ENCODE measurements at regions not wholly inside any gene's neighbourhood (a gene's known extent, or its start where the extent isn't known, plus 50 kb on each side); places are given as distances from the start of the nearest gene placed in this dataset.

GRCh38 chr6:133752129-133752528 lies 136.8 kb upstream of the TCF21 start:
- Histone ChIP-seq H3K36me3 (no peaks in the 10 kb centered on the region), H3K4me1 (no peaks in the 10 kb centered on the region), H3K4me3 (no peak overlapping the region), H3K9me3 (no peaks in the 10 kb centered on the region), H3K27me3 (no peaks in the 10 kb centered on the region), H3K27ac (no peak overlapping the region)
- intact Hi-C loops (cut with DNase I): no loop called here
- TF ChIP-seq POLR2A (IDR thresholded peaks at IDR 0.05) (no peak), POLR2AphosphoS5 (IDR thresholded peaks at IDR 0.05) (no peak)
- DNase-seq: no peak
- 65 to 78% methylated on average over 3 of the region's 3 CpGs for WGBS, 2 donors

GRCh38 chr6:133753756-133754155 lies 135.2 kb upstream of the TCF21 start:
- Histone ChIP-seq H3K4me3 (no peak overlapping the region), H3K27me3 (no peaks in the 10 kb centered on the region), H3K9me3 (no peaks in the 10 kb centered on the region), H3K4me1 (no peaks in the 10 kb centered on the region), H3K27ac (no peak overlapping the region), H3K36me3 (no peaks in the 10 kb centered on the region)
- TF ChIP-seq CTCF (IDR thresholded peaks at IDR 0.05) (no peak), POLR2AphosphoS5 (IDR thresholded peaks at IDR 0.05) (no peak)
- intact Hi-C loops (cut with DNase I): no loop called here
- DNase-seq: no peak

GRCh38 chr6:133754298-133754697 lies 134.6 kb upstream of the TCF21 start:
- no peak overlapping the region for H3K27ac ChIP-seq
- H3K4me1 ChIP-seq: no peaks in the 10 kb centered on the region

GRCh38 chr6:133756078-133756695 lies 132.7 kb upstream of the TCF21 start:
- Histone ChIP-seq H3K36me3 (no peaks in the 10 kb centered on the region), H3K27ac (peak overlapping the region; percentile 38 to 46 (median 42)), H3K9me3 (no peaks in the 10 kb centered on the region), H3K27me3 (no peaks in the 10 kb centered on the region), H3K4me1 (no peaks in the 10 kb centered on the region), H3K4me3 (no peak overlapping the region)
- intact Hi-C loops (cut with DNase I): no loop called here
- WGBS, 2 donors: 57 to 65% methylated on average over 3 of the region's 3 CpGs
- no peak for TF ChIP-seq EP300 (IDR thresholded peaks at IDR 0.05)
- peak in 2 of 4 donors; percentile 35 to 50 for TF ChIP-seq POLR2AphosphoS5 (IDR thresholded peaks at IDR 0.05)
- no peak for DNase-seq

More at GRCh38 chr6:133754298-133754697, 134.6 kb upstream of the TCF21 start:
- 87 to 89% methylated on average over 1 of the region's 1 CpG for WGBS, 2 donors
- intact Hi-C loops (cut with DNase I): no loop called here
- no peaks in the 10 kb centered on the region for H3K36me3 ChIP-seq
- H3K4me3 ChIP-seq: no peak overlapping the region
- H3K27me3 ChIP-seq: no peaks in the 10 kb centered on the region
- TF ChIP-seq EP300 (IDR thresholded peaks at IDR 0.05): no peak
- no peak for TF ChIP-seq POLR2A (IDR thresholded peaks at IDR 0.05)
- no peak for TF ChIP-seq CTCF (IDR thresholded peaks at IDR 0.05)
- DNase-seq: no peak
- H3K9me3 ChIP-seq: no peaks in the 10 kb centered on the region

GRCh38 chr6:133757335-133757734 lies 131.6 kb upstream of the TCF21 start:
- Histone ChIP-seq H3K27me3 (no peaks in the 10 kb centered on the region), H3K9me3 (no peaks in the 10 kb centered on the region), H3K27ac (peak overlapping the region in 3 of 4 donors; percentile 29 to 43 (median 38)), H3K4me3 (no peak overlapping the region), H3K4me1 (no peaks in the 10 kb centered on the region), H3K36me3 (no peaks in the 10 kb centered on the region)
- no peak for DNase-seq
- intact Hi-C loops (cut with DNase I): no loop called here
- WGBS, 2 donors: 44 to 60% methylated on average over 2 of the region's 2 CpGs
- TF ChIP-seq POLR2AphosphoS5 (IDR thresholded peaks at IDR 0.05) (peak in 1 of 4 donors; percentile 20), CTCF (IDR thresholded peaks at IDR 0.05) (no peak), EP300 (IDR thresholded peaks at IDR 0.05) (no peak), POLR2A (IDR thresholded peaks at IDR 0.05) (no peak)

- Histone ChIP-seq H3K4me1 (no peaks in the 10 kb centered on the region), H3K36me3 (no peaks in the 10 kb centered on the region), H3K9me3 (no peaks in the 10 kb centered on the region), H3K27ac (no peak overlapping the region), H3K27me3 (no peaks in the 10 kb centered on the region), H3K4me3 (no peak overlapping the region)
- 30 to 54% methylated on average over 2 of the region's 2 CpGs for WGBS, 2 donors
- no peak for DNase-seq
- TF ChIP-seq EP300 (IDR thresholded peaks at IDR 0.05): no peak
- no peak for TF ChIP-seq POLR2AphosphoS5 (IDR thresholded peaks at IDR 0.05)
- no peak for TF ChIP-seq CTCF (IDR thresholded peaks at IDR 0.05)
- no peak for TF ChIP-seq POLR2A (IDR thresholded peaks at IDR 0.05)
- intact Hi-C loops (cut with DNase I): no loop called here
Measured at GRCh38 chr6:133758815-133759335, 130.0 kb upstream of the TCF21 start.

Measured in sigmoid colon (tissue), 6 donors.